Neural crest cell (in vitro differentiated cells): ENCODE measurements at regions not wholly inside any gene's neighbourhood (a gene's known extent, or its start where the extent isn't known, plus 50 kb on each side); places are given as distances from the start of the nearest gene placed in this dataset.
"Not testable (repeated sequence)": the region's sequence is repeated elsewhere in the genome, so short reads cannot be mapped to it uniquely, and the experiment has no call there.

Source experiments
- DNase-seq: peaks from one replicate; pipeline ENCODE4 v3.0.0; 2021; ENCODE audit warnings: low read depth, mixed read lengths, low spot score
- H3K27ac Mint-ChIP-seq: one replicate; pipeline ENCODE4 v1.8.0; 2021; ENCODE audit warnings: mild to moderate bottlenecking, mixed read lengths; ENCODE audit not compliant: unreplicated experiment
- H3K27me3 Mint-ChIP-seq: 2 replicates; pipeline ENCODE4 v1.8.0; 2021; ENCODE audit warnings: low read depth, mild to moderate bottlenecking, mixed read lengths
- H3K36me3 Mint-ChIP-seq: 2 replicates; pipeline ENCODE4 v1.8.0; 2021; ENCODE audit warnings: low read depth, mild to moderate bottlenecking, mixed read lengths
- H3K4me1 Mint-ChIP-seq: 2 replicates; pipeline ENCODE4 v1.8.0; 2021; ENCODE audit warnings: mixed read lengths
- H3K4me3 Mint-ChIP-seq: one replicate; pipeline ENCODE4 v1.8.0; 2021; ENCODE audit warnings: mild to moderate bottlenecking, mixed read lengths
- H3K9me3 Mint-ChIP-seq: 2 replicates; pipeline ENCODE4 v1.8.0; 2021; ENCODE audit warnings: mixed read lengths
- TF ChIP-seq, protein P1 (sequence below): fragments of 200-600 bp; sonication (generic); conservative IDR thresholded peaks from 2 replicates; pipeline ENCODE4 v1.5.0; 2021; ENCODE audit warnings: antibody characterized with exemption, mild to moderate bottlenecking

DNA sequence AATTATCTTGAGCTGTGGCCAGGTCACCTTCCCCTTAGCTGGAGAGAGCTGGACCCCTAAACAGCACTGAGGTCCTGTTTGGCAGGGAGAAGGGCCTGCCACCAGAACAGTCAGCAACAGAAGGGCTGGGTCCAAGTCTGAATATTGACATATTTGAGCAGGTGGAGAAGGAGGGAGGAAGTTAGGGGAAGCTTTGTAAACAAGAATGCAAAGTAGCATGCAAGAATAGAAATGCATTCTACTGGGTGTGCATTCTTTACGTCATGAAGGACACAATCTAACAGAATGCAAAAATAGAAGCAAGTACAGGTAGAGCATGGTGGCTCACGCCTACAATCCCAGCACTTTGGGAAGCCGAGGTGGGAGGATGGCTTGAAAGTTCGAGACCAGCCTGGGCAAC is 100.5 kb downstream of the QRSL1 start:
- TF ChIP-seq, protein P1, sequence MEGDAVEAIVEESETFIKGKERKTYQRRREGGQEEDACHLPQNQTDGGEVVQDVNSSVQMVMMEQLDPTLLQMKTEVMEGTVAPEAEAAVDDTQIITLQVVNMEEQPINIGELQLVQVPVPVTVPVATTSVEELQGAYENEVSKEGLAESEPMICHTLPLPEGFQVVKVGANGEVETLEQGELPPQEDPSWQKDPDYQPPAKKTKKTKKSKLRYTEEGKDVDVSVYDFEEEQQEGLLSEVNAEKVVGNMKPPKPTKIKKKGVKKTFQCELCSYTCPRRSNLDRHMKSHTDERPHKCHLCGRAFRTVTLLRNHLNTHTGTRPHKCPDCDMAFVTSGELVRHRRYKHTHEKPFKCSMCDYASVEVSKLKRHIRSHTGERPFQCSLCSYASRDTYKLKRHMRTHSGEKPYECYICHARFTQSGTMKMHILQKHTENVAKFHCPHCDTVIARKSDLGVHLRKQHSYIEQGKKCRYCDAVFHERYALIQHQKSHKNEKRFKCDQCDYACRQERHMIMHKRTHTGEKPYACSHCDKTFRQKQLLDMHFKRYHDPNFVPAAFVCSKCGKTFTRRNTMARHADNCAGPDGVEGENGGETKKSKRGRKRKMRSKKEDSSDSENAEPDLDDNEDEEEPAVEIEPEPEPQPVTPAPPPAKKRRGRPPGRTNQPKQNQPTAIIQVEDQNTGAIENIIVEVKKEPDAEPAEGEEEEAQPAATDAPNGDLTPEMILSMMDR = no peak
- H3K4me1 Mint-ChIP-seq = no peaks in the 10 kb centered on the region
- peaks cover 2% of the 10 kb centered on the region for H3K27me3 Mint-ChIP-seq
- no peaks in the 10 kb centered on the region for H3K36me3 Mint-ChIP-seq
- H3K9me3 Mint-ChIP-seq = no peaks in the 10 kb centered on the region
- no peak overlapping the region for H3K4me3 Mint-ChIP-seq
- no peak overlapping the region for H3K27ac Mint-ChIP-seq
- DNase-seq = no peak

DNA sequence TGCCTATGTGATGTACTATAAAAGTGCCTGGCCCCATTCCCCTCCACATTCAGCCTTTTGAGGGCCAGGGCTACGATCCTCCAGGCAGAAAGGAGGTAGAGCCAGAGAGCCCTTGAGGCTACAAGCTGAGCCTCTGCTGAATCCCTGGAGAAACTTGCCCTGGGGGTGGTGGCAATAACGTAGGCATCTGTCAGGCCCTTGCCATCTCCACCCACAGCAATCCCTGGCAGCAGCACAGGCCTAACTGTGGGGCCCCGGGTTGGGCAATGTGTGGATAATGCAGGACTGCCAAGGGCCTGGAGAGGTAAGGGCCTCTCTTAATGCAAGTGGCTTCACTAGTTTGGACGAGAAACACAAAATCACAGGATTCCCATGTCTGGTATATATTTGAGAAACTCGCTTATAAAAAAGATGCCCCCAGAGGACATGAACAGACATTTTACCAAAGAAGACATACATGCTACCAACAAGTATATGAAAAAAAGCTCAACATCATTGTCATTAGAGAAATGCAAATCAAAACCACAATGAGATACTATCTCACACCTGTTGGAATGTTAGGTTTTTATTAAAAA is 99.0 kb downstream of the QRSL1 start:
- H3K27me3 Mint-ChIP-seq = peaks cover 1% of the 10 kb centered on the region
- H3K4me1 Mint-ChIP-seq = no peaks in the 10 kb centered on the region
- no peak overlapping the region for H3K4me3 Mint-ChIP-seq
- TF ChIP-seq, protein P1 = no peak
- H3K9me3 Mint-ChIP-seq = no peaks in the 10 kb centered on the region
- DNase-seq = no peak
- no peaks in the 10 kb centered on the region for H3K36me3 Mint-ChIP-seq
- H3K27ac Mint-ChIP-seq = no peak overlapping the region

DNA sequence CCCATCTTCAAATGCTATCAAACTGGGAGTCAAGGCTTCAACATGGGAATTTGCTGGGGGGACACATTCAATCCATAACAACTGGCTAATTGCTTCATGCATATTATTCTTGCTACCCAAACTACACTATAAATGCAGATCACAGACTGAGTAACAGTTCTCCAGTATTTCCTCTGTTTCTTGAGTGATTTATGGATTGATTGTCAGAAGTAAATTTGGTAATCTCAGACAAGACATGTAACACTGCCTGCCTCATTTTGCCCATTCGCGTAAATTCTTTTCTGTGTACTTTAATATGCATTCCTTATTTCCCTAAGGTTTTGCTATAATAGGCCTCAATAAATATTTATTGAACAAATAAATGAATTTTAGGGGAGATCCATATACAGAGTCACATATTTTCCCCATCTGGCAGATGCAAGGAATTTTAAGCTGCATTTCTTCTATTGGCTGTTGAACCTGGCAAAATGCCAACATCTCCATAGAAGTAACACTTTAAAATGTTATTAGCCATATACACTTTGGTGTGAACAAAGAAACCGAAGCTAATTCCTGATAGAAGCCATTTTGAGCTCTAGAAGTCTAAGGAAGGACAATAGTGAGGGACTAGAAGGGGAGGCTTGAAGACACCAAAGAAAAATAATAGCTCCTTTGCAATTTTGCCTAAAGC is 98.2 kb downstream of the QRSL1 start:
- Mint-ChIP-seq H3K36me3 (no peaks in the 10 kb centered on the region), H3K9me3 (no peaks in the 10 kb centered on the region), H3K27me3 (no peaks in the 10 kb centered on the region), H3K4me1 (no peaks in the 10 kb centered on the region), H3K4me3 (no peak overlapping the region), H3K27ac (no peak overlapping the region)
- no peak for DNase-seq
- TF ChIP-seq, protein P1 = no peak

DNA sequence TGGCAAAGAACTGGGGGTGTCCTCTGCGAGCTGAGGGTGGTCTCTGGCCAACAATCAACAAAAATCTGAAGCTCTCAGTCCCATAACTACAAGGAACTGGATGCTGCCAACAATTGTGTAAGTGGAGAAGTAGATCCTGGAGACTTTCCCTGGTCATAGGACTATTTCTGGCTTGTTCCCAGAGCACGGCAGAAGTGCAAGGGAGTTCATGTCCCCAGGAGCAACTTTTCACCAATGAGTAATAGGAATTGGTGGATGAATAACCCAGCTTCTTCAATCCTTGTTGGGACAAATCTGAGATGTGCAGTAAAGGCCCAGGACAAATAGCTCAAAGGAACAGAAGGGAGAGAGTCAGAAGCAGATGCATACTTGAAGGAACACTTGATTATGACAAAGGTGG is 95.5 kb downstream of the QRSL1 start:
- H3K36me3 Mint-ChIP-seq = no peaks in the 10 kb centered on the region
- no peak overlapping the region for H3K4me3 Mint-ChIP-seq
- peaks cover 3% of the 10 kb centered on the region for H3K4me1 Mint-ChIP-seq
- H3K9me3 Mint-ChIP-seq = no peaks in the 10 kb centered on the region
- TF ChIP-seq, protein P1 = no peak
- no peak for DNase-seq
- no peaks in the 10 kb centered on the region for H3K27me3 Mint-ChIP-seq
- no peak overlapping the region for H3K27ac Mint-ChIP-seq

DNA sequence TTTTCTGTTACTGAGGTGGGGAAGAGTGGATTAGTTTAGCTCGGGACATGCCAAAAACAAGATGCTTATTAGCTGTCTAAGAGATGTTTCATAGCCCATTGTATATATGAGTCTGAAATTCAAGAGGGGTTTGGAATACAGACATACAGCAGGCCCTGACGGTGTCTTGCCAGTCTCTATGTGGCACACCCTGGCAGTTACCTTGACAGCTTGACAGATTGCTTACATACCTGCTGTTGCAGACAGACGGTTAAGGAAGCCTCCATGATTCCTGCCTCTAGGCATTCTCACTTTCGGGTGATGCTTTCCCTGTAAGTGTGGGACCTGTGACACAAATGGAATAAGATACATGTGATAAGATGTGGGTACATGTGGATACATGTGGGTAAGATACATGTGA is 95.0 kb downstream of the QRSL1 start:
- Mint-ChIP-seq H3K27me3 (no peaks in the 10 kb centered on the region), H3K27ac (no peak overlapping the region), H3K4me3 (no peak overlapping the region), H3K9me3 (no peaks in the 10 kb centered on the region), H3K36me3 (no peaks in the 10 kb centered on the region), H3K4me1 (peaks cover 3% of the 10 kb centered on the region)
- DNase-seq = no peak
- TF ChIP-seq, protein P1 = no peak

DNA sequence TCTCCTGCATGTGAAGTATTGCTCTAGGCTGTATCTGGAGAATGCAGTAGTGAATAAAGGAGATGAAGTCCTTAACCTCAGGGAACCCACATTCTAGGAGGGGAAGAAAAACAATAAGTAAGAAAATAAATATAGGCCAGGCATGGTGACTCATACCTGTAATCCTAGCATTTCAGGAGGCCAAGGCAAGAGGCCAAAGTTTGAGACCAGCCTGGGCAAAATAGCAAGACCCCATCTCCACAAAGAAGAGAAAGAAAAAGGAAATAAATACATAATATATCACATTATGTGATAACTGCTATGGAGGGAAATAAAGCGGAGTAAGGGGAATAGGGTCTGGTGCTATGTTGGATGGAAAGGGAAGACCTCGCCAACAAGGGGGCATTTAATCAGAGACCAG is 94.0 kb downstream of the QRSL1 start:
- H3K4me1 Mint-ChIP-seq, H3K27me3 Mint-ChIP-seq: not testable (repeated sequence)

DNA sequence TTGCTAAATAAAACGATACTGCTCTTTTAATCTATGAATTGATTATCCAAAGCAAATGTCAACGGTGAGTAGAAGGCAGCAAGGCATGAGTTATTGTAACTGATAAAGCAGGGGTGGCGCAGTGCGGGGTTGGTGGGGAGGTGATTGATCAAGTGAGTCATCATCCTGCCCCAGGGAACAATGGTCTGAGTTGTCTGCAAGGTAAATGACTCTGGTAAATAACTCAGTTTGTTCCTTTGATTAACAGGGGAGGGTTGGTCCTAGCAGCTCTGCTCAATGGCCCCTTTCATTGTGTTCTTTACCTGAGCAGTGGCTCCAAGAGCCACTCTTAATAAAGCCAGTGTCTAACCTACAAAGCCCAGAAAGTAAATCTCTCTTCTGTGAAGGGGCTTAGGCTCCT is 91.8 kb downstream of the QRSL1 start:
- H3K4me3 Mint-ChIP-seq, H3K36me3 Mint-ChIP-seq, H3K27ac Mint-ChIP-seq, DNase-seq, H3K9me3 Mint-ChIP-seq, H3K4me1 Mint-ChIP-seq, H3K27me3 Mint-ChIP-seq: not testable (repeated sequence)

More for the DNA sequence above, 94.0 kb downstream of the QRSL1 start:
- H3K36me3 Mint-ChIP-seq, H3K27ac Mint-ChIP-seq, H3K9me3 Mint-ChIP-seq, DNase-seq, H3K4me3 Mint-ChIP-seq: not testable (repeated sequence)
